ENCODE measurements at regions not wholly inside any gene's neighbourhood (a gene's known extent, or its start where the extent isn't known, plus 50 kb on each side); places are given as distances from the start of the nearest gene placed in this dataset.

DNA sequence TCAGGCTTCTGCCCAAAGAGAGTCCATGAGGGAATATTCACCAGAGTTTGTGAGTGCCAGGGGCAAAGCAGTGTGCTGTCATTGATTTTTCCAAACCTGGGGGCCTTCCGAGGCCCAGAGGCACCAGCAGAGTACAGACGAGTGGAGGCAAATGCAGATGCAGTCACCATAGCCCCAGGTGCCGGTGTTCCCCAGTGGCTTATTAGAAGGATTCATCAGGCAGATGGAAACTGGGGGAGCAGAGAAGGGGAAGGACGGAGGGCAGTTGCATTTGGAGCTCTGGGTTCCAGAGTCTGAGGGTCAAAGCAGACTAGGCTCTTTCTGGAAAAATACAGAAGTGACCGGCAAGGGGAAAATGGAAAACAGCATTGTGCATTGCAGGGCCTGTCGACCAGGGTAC, 184.2 kb downstream of the ANKRD60 start:
- TF ChIP-seq ASH2L (IDR thresholded peaks at IDR 0.05; ENCODE audit: low read length) (no peak), TAF7 (optimal IDR thresholded peaks at IDR 0.05; ENCODE audit: borderline replicate concordance, low read depth, low read length) (no peak), SUZ12 (IDR thresholded peaks at IDR 0.05; ENCODE audit: low read length) (no peak), POU5F1 (IDR thresholded peaks at IDR 0.05; ENCODE audit: low read depth, low read length) (no peak), SIRT6 (IDR thresholded peaks at IDR 0.05; ENCODE audit: low read length) (no peak), SIX5 (IDR thresholded peaks at IDR 0.05; ENCODE audit: low read depth, low read length) (no peak), KDM1A (IDR thresholded peaks at IDR 0.05; ENCODE audit: borderline replicate concordance, low read length) (no peak), RXRA (IDR thresholded peaks at IDR 0.05; ENCODE audit: insufficient read depth, low read depth, low read length) (no peak), CREB1 (IDR thresholded peaks at IDR 0.05) (no peak)
- TF ChIP-seq, protein P1, sequence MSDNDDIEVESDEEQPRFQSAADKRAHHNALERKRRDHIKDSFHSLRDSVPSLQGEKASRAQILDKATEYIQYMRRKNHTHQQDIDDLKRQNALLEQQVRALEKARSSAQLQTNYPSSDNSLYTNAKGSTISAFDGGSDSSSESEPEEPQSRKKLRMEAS (IDR thresholded peaks at IDR 0.05): no peak
- Histone ChIP-seq H2AK5ac (ENCODE audit: low read depth, low read length) (no peak overlapping the region), H3K27ac (ENCODE audit: low read depth, low read length) (no peak overlapping the region), H2BK120ac (replicated peaks; ENCODE audit: low read depth, low read length) (no peak overlapping the region), H3K4me3 (ENCODE audit: extremely low read depth in 1 of 4, insufficient read depth in 2 of 4, low read depth in 3 of 4, low read length in 4 of 4) (no peak overlapping the region), H3K56ac (replicated peaks; ENCODE audit: insufficient read length, low read depth, low read length) (no peak overlapping the region), H4K5ac (ENCODE audit: insufficient read length, low read depth, low read length) (no peak overlapping the region), H3K79me1 (ENCODE audit: low read depth, low read length) (no peaks in the 10 kb centered on the region), H2BK20ac (ENCODE audit: low read length) (no peak overlapping the region), H2BK15ac (ENCODE audit: low read length) (no peak overlapping the region), H2BK12ac (ENCODE audit: low read depth, low read length) (no peak overlapping the region), H3K4me1 (replicated peaks in 1 of 4; ENCODE audit: control insufficient read depth in 3 of 4, insufficient read depth in 4 of 4, low read length in 3 of 4) (peaks cover 0 to 4% (median 3%) of the 10 kb centered on the region in 4 experiments; a peak in 4 of 7 replicates), H3K23me2 (ENCODE audit: low read depth, low read length) (no peaks in the 10 kb centered on the region), H3K14ac (ENCODE audit: insufficient read length) (no peak overlapping the region), H3K9me3 (ENCODE audit: insufficient read depth in 2 of 2, low read depth in 1 of 2, low read length in 1 of 2) (no peaks in the 10 kb centered on the region), H4K8ac (ENCODE audit: extremely low read depth, insufficient read depth, low read length) (no peak overlapping the region; the same call in 1 of the 2 replicates), H3K9ac (replicated peaks in 1 of 4; ENCODE audit: extremely low read depth in 1 of 4, low read depth in 3 of 4, low read length in 3 of 4) (no peak overlapping the region), H3K4ac (replicated peaks; ENCODE audit: insufficient read length, low read depth, low read length) (no peak overlapping the region), H3K18ac (ENCODE audit: extremely low read depth, low read length) (no peak overlapping the region), H3K4me2 (ENCODE audit: insufficient read depth in 1 of 2, low read depth in 2 of 2, low read length in 2 of 2) (no peak overlapping the region), H3K27me3 (replicated peaks in 1 of 4; ENCODE audit: control insufficient read depth in 3 of 4, extremely low read depth in 1 of 4, insufficient read depth in 3 of 4, low read length in 3 of 4) (no peaks in the 10 kb centered on the region), H2AFZ (ENCODE audit: low read length) (no peak overlapping the region), H3K23ac (ENCODE audit: insufficient read length) (no peak overlapping the region), H4K91ac (replicated peaks; ENCODE audit: insufficient read length, low read length) (no peak overlapping the region), H3K36me3 (ENCODE audit: control insufficient read depth in 2 of 4, insufficient read depth in 4 of 4, low read length in 3 of 4) (no peaks in the 10 kb centered on the region), H3K79me2 (ENCODE audit: control insufficient read depth in 1 of 2, insufficient read depth in 2 of 2, low read length in 2 of 2) (no peaks in the 10 kb centered on the region), H4K20me1 (replicated peaks in 1 of 2; ENCODE audit: control insufficient read depth in 1 of 2, insufficient read depth in 2 of 2, low read length in 2 of 2) (no peaks in the 10 kb centered on the region), H2BK5ac (ENCODE audit: low read depth, low read length) (no peak overlapping the region)
- CTCF ChIA-PET (ENCODE audit: partially characterized antibody): interaction anchor here (0.8 to 2.2 kb wide), 6 partner anchors 8 to 428 kb away, joined by 3 to 10 read pairs (median 4); no protein-coding TSS in a partner anchor
- peak in 1 of 2 experiments; percentile 16 for DNase-seq (ENCODE audit: low read depth in 1 of 2, low spot score in 2 of 2)
- POLR2A ChIA-PET (ENCODE audit: partially characterized antibody): no interaction called here
- FAIRE-seq: no peak
- WGBS, 2 experiments (ENCODE audit: extremely low coverage in 1 of 2, insufficient coverage in 1 of 2, insufficient read length in 1 of 2, insufficient replicate concordance in 2 of 2, low coverage in 1 of 2, low lambda C conversion rate in 2 of 2, missing lambda C conversion rate in 1 of 2): 94% methylated on average over 6 of the region's 6 CpGs; no CpG with 5 or more reads in 1 of the 2 experiments

All from H1 (cell line).